T-cell (primary cell): ENCODE measurements at regions not wholly inside any gene's neighbourhood (a gene's known extent, or its start where the extent isn't known, plus 50 kb on each side); places are given as distances from the start of the nearest gene placed in this dataset.

Experiments used
- ATAC-seq, 4 experiments: fragments of 200-7000 bp in 3 of 4; fragments of 150-1000 bp in 1 of 4; cut with Tn5 transposase; replicated peaks in 1 of 4; 1 replicate in 3 of 4; 2 replicates in 1 of 4; pipeline ENCODE4 v1.10.0; 2021; ENCODE audit warnings: moderate library complexity in 3 of 4, mild to moderate bottlenecking in 2 of 4, moderate number of reproducible peaks in 1 of 4
- CTCF ChIA-PET, 2 donors: fragments of 300-600 bp; sonication (Branson Sonifier 250); formaldehyde crosslinking; loops; one replicate each; lab custom pipeline; 2022; ENCODE audit warnings: antibody characterized with exemption in 2 of 2; lab: Charles Lee
- POLR2A ChIA-PET, 2 donors: fragments of 300-600 bp; sonication (Branson Sonifier 250); formaldehyde crosslinking; loops; one replicate each; lab custom pipeline; 2022; ENCODE audit warnings: antibody characterized with exemption in 2 of 2; lab: Charles Lee
- DNase-seq, 35 experiments: peaks; one replicate each; pipeline versions ENCODE4 v3.0.0 to v3.0.0-alpha.2; 2013 to 2023
- H3K27ac ChIP-seq: one replicate; pipeline ENCODE4 v1.5.1; 2013; ENCODE audit warnings: low read length
- H3K27me3 ChIP-seq, 2 experiments: replicated peaks in 1 of 2; 1 replicate in 1 of 2; 2 replicates in 1 of 2; pipeline versions ENCODE4 v1.6.1 to v1.7.0; 2013; ENCODE audit warnings: low read length in 1 of 2, mixed read lengths in 1 of 2; ENCODE audit not compliant: control insufficient read depth in 2 of 2, insufficient read depth in 2 of 2; ENCODE audit errors: extremely low read depth in 1 of 2
- H3K36me3 ChIP-seq, 2 donors: 1 replicate in 1 of 2; 2 replicates in 1 of 2; pipeline versions ENCODE4 v1.6.1 to v1.7.0; 2013; ENCODE audit warnings: low read length in 1 of 2; ENCODE audit not compliant: control insufficient read depth in 2 of 2, insufficient read depth in 1 of 2; ENCODE audit errors: extremely low read depth in 1 of 2
- H3K4me1 ChIP-seq, 2 experiments: 1 replicate in 1 of 2; 2 replicates in 1 of 2; pipeline versions ENCODE4 v1.6.1 to v1.7.0; 2013; ENCODE audit warnings: low read length in 2 of 2, mixed read lengths in 1 of 2; ENCODE audit not compliant: insufficient read depth in 2 of 2, control insufficient read depth in 1 of 2; ENCODE audit errors: extremely low read depth in 1 of 2
- H3K4me3 ChIP-seq, 2 donors: 1 replicate in 1 of 2; 2 replicates in 1 of 2; pipeline versions ENCODE4 v1.5.1 to v1.7.0; 2013; ENCODE audit warnings: mild to moderate bottlenecking in 2 of 2, low read length in 1 of 2, moderate library complexity in 1 of 2; ENCODE audit not compliant: control insufficient read depth in 1 of 2; ENCODE audit errors: extremely low read depth in 1 of 2
- H3K9me3 ChIP-seq: 2 replicates; pipeline ENCODE4 v1.7.0; 2013
- H3K27ac Mint-ChIP-seq, 2 donors: one replicate each; pipeline ENCODE4 v1.8.0; 2020 to 2021; ENCODE audit warnings: mild to moderate bottlenecking in 2 of 2, mixed read lengths in 2 of 2
- H3K27me3 Mint-ChIP-seq, 2 donors: one replicate each; pipeline ENCODE4 v1.8.0; 2021 to 2022; ENCODE audit warnings: mixed read lengths in 2 of 2
- H3K36me3 Mint-ChIP-seq: one replicate; pipeline ENCODE4 v1.8.0; 2021; ENCODE audit warnings: mixed read lengths
- H3K4me1 Mint-ChIP-seq, 3 donors: one replicate each; pipeline ENCODE4 v1.8.0; 2020 to 2022; ENCODE audit warnings: mixed read lengths in 3 of 3, mild to moderate bottlenecking in 1 of 3
- H3K4me3 Mint-ChIP-seq, 3 donors: one replicate each; pipeline ENCODE4 v1.8.0; 2020 to 2022; ENCODE audit warnings: mild to moderate bottlenecking in 3 of 3, mixed read lengths in 3 of 3, moderate library complexity in 3 of 3
- H3K9me3 Mint-ChIP-seq, 3 donors: one replicate each; pipeline ENCODE4 v1.8.0; 2020 to 2022; ENCODE audit warnings: mixed read lengths in 3 of 3
- WGBS: methylation state at CpG from one replicate; pipeline ENCODE4 v1.1.5; 2013; ENCODE audit warnings: missing lambda C conversion rate; ENCODE audit not compliant: insufficient coverage; 5-methylcytosine and 5-hydroxymethylcytosine counted together

DNA sequence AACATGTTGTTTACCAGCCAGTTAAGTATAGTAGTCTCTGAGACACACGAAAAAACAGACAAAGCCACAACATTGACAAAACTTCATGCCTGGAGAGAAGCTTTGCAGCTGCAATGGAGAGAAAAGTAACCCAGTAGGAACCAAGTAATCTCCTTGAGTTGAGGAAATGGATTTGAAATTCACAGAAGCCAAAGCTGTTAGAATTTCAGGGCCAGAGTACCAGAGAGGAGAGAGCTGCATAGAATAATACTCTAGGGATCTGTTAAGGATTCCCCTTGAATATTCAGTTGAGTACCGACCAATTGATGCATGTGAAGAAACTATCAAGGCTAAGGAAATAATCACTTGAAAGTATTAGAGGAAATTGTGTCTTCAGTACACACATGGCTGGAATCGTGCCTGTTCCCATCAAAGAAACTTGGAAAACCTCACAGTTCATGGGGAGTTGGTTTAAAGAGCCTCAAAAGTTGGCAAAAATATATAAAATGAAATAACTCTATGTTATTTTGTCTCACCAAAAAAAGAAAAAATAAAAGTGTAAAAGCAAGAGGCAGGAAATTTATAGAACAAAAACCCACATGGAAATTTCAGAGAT lies 324.0 kb upstream of the NEGR1 start:
- CTCF ChIA-PET = no interaction called here
- POLR2A ChIA-PET = no interaction called here
- Histone ChIP-seq H3K4me1 (no peaks in the 10 kb centered on the region), H3K9me3 (no peaks in the 10 kb centered on the region), H3K36me3 (no peaks in the 10 kb centered on the region), H3K4me3 (no peak overlapping the region), H3K27ac (no peak overlapping the region), H3K27me3 (no peaks in the 10 kb centered on the region)
- ATAC-seq = no peak
- no peak for DNase-seq
- H3K4me3 Mint-ChIP-seq = no peak overlapping the region
- peaks cover 0 to 21% (median 2%) of the 10 kb centered on the region in 3 donors for H3K9me3 Mint-ChIP-seq
- no peaks in the 10 kb centered on the region for H3K4me1 Mint-ChIP-seq
- no peaks in the 10 kb centered on the region for H3K36me3 Mint-ChIP-seq
- H3K27ac Mint-ChIP-seq = no peak overlapping the region
- WGBS = no CpG with 5 or more reads among the region's 3 CpGs
- H3K27me3 Mint-ChIP-seq = no peaks in the 10 kb centered on the region

DNA sequence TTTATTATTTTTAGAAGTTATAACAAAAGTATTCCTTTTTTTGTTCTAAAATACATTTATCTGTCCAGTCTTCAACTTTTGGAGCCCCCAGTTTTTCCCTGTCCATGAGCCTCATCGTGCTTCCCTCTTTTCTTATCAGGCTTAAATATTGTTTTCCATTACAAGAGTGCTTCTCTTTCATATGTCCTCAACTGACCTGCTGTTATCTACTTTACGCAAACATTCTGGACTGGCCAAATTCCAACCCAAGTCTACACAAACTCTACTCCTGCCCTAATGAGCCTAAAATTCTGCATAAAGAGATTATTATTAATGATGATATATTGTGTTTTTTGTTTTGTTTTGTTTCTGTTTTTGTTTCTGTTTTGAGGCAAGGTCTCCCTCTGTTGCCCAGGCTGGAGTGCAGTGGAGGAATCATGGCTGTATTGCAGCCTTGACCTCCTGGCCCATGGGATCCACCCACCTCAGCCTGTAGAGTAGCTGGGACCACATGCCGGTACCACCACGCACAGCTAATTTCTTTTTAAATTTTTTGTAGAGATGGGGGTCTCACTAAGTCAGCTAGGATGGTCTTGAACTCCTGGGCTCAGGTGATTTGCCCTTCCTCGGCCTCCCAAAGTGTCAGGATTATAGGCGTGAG lies 318.8 kb upstream of the NEGR1 start:
- CTCF ChIA-PET = no interaction called here
- no peaks in the 10 kb centered on the region for H3K27me3 Mint-ChIP-seq
- H3K36me3 ChIP-seq = no peaks in the 10 kb centered on the region
- no peaks in the 10 kb centered on the region for H3K4me1 ChIP-seq
- H3K36me3 Mint-ChIP-seq = no peaks in the 10 kb centered on the region
- no peaks in the 10 kb centered on the region for H3K4me1 Mint-ChIP-seq
- no peak for ATAC-seq
- DNase-seq = no peak
- WGBS = 30% methylated on average over 1 of the region's 6 CpGs
- no peaks in the 10 kb centered on the region for H3K9me3 ChIP-seq
- no peak overlapping the region for H3K4me3 Mint-ChIP-seq
- no peaks in the 10 kb centered on the region for H3K27me3 ChIP-seq
- peaks cover 0 to 10% (median 0%) of the 10 kb centered on the region in 3 donors for H3K9me3 Mint-ChIP-seq
- H3K27ac ChIP-seq = no peak overlapping the region
- no peak overlapping the region for H3K27ac Mint-ChIP-seq
- POLR2A ChIA-PET = no interaction called here
- H3K4me3 ChIP-seq = no peak overlapping the region

DNA sequence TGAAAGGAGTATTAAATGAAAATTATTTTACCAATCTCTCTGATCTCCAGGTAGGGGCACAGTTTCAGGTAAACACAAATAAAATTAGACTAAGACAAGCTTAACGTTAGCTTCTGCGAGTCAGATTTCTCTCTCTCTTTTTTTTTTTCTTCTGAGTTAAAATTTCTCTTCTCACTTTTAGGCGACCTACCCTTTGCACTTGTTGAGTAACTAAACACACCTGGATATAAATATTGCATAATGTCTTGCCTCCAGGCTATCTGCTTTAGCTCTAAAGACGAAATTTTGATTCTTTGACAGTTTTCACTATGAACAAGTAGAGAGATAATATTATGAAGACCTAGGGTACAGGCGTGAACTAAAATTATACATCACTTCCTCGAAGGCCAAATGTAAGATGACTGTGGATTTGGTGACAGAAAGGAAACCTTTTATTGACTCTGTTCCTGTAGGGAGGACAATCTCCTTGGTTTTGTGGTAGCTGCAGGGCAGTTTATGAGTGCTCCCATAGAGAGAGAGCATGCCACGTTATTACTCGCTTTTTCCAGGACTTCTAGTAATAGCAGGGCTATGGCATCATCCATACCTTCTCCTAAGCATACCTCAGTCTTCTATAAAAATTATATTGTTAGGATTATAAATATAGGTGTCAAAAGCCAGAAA lies 303.8 kb upstream of the NEGR1 start:
- Mint-ChIP-seq H3K36me3 (no peaks in the 10 kb centered on the region), H3K27me3 (no peaks in the 10 kb centered on the region), H3K4me1 (no peaks in the 10 kb centered on the region), H3K4me3 (no peak overlapping the region), H3K27ac (no peak overlapping the region), H3K9me3 (peaks cover 0 to 5% (median 4%) of the 10 kb centered on the region in 3 donors)
- Histone ChIP-seq H3K36me3 (no peaks in the 10 kb centered on the region), H3K27ac (no peak overlapping the region), H3K4me3 (no peak overlapping the region), H3K9me3 (no peaks in the 10 kb centered on the region), H3K4me1 (no peaks in the 10 kb centered on the region), H3K27me3 (no peaks in the 10 kb centered on the region)
- 85% methylated on average over 2 of the region's 8 CpGs for WGBS
- no peak for ATAC-seq
- POLR2A ChIA-PET = no interaction called here
- no peak for DNase-seq
- CTCF ChIA-PET = no interaction called here

DNA sequence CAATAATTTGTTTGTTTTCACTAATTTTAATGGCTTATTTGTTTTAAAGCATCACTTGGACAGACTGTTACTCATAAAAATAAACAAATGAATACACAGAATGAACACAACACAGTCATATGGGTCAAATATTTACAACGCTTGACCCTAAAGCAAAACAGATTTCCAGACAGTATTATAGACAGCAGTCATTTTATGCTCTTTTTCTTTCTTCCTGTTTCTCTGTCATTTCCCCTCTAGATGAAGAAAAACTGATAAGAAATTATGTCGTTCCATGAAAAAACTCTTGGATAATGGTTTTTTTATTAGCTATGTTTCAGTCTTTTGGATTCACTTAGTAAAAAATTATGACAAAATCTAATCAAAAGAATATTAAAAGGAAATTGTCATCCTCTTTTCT lies 297.3 kb upstream of the NEGR1 start:
- Histone ChIP-seq H3K4me3 (no peak overlapping the region), H3K9me3 (no peaks in the 10 kb centered on the region), H3K4me1 (no peaks in the 10 kb centered on the region), H3K27ac (no peak overlapping the region), H3K27me3 (no peaks in the 10 kb centered on the region), H3K36me3 (no peaks in the 10 kb centered on the region)
- Mint-ChIP-seq H3K9me3 (peaks cover 0 to 13% (median 5%) of the 10 kb centered on the region in 3 donors), H3K36me3 (no peaks in the 10 kb centered on the region), H3K27ac (no peak overlapping the region), H3K4me1 (no peaks in the 10 kb centered on the region), H3K4me3 (no peak overlapping the region), H3K27me3 (no peaks in the 10 kb centered on the region)
- WGBS = no CpG with 5 or more reads among the region's 2 CpGs
- no peak for DNase-seq
- POLR2A ChIA-PET = no interaction called here
- no peak for ATAC-seq
- CTCF ChIA-PET = no interaction called here

DNA sequence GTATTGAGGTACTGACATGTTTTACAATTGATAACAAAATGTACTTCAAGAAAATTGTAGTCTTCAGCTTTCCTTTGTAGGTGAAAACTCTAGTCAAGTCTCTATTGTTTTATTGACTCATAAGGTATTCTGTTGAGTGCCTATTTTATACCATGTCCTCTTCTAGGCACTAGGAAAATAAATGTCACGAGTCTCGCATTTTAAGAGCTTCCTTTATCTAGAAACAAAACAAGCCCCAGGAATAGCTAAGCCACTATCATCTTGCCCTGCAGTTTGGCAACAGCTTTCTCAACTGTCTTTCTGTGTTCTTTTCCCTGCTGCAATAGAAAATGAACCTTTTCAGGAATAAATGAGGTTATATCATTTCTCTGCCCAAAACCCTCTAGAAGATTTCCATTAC lies 288.5 kb upstream of the NEGR1 start:
- peaks cover 0 to 16% (median 2%) of the 10 kb centered on the region in 3 donors for H3K9me3 Mint-ChIP-seq
- ChIA-PET POLR2A (interaction anchor here in 1 of 2 donors (0.6 kb wide), 1 partner anchor 50 kb away, joined by 3 read pairs; no protein-coding TSS in a partner anchor), CTCF (no interaction called here)
- Histone ChIP-seq H3K9me3 (no peaks in the 10 kb centered on the region), H3K27me3 (no peaks in the 10 kb centered on the region), H3K27ac (no peak overlapping the region), H3K4me1 (no peaks in the 10 kb centered on the region), H3K36me3 (no peaks in the 10 kb centered on the region), H3K4me3 (no peak overlapping the region)
- DNase-seq (no peak), ATAC-seq (no peak)
- no peak overlapping the region for H3K27ac Mint-ChIP-seq
- no peaks in the 10 kb centered on the region for H3K36me3 Mint-ChIP-seq
- H3K27me3 Mint-ChIP-seq = no peaks in the 10 kb centered on the region
- H3K4me1 Mint-ChIP-seq = no peaks in the 10 kb centered on the region
- 75% methylated on average over 2 of the region's 2 CpGs for WGBS
- no peak overlapping the region for H3K4me3 Mint-ChIP-seq

DNA sequence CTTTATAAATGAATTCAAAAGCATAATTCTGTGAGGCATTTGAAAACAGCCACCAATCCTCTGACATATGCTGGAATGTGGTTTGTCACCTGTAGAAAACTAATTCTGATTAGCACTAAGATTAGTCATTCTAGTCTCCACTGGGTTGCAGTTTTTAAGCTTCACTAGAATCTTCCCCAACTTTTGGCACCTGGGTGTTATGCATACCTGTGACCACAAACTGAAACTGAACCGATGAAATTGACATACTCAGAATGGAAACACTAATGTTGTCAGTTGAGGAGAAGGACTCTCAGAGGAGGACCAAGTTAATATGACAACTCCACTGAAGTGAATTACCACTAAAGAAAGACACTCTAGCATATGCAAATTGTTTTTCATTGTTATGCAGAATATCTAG lies 285.8 kb upstream of the NEGR1 start:
- Histone ChIP-seq H3K9me3 (no peaks in the 10 kb centered on the region), H3K4me3 (no peak overlapping the region), H3K27ac (no peak overlapping the region), H3K36me3 (no peaks in the 10 kb centered on the region), H3K27me3 (no peaks in the 10 kb centered on the region), H3K4me1 (no peaks in the 10 kb centered on the region)
- H3K4me1 Mint-ChIP-seq = no peaks in the 10 kb centered on the region
- ChIA-PET POLR2A (interaction anchor here in 1 of 2 donors (1.1 kb wide), 1 partner anchor 536 kb away, joined by 5 read pairs; no protein-coding TSS in a partner anchor), CTCF (no interaction called here)
- H3K4me3 Mint-ChIP-seq = no peak overlapping the region
- DNase-seq (no peak), ATAC-seq (no peak)
- no peak overlapping the region for H3K27ac Mint-ChIP-seq
- no CpG with 5 or more reads among the region's 1 CpG for WGBS
- H3K27me3 Mint-ChIP-seq = no peaks in the 10 kb centered on the region
- peaks cover 0 to 11% (median 0%) of the 10 kb centered on the region in 3 donors for H3K9me3 Mint-ChIP-seq
- no peaks in the 10 kb centered on the region for H3K36me3 Mint-ChIP-seq
